Keratinocyte (primary cell): ENCODE measurements at regions not wholly inside any gene's neighbourhood (a gene's known extent, or its start where the extent isn't known, plus 50 kb on each side); places are given as distances from the start of the nearest gene placed in this dataset.
A peak's percentile ranks its signal among the peaks of the same experiment; 100 is the strongest.

Experiments used
- DNase-seq: peaks from one replicate; pipeline ENCODE4 v3.0.0-alpha.2; 2011; ENCODE audit warnings: low read depth, missing footprints, low spot score
- FAIRE-seq: peaks from 2 replicates; lab custom pipeline; 2011; peaks lifted over from hg19 to GRCh38; lab: Jason Lieb, UNC
- H2AFZ ChIP-seq: 2 replicates; pipeline ENCODE4 v1.6.0; 2012; ENCODE audit warnings: low read length, control low read depth, inconsistent platforms; ENCODE audit not compliant: control insufficient read depth
- H3K27ac ChIP-seq: 2 replicates; pipeline ENCODE4 v1.5.1; 2011; ENCODE audit warnings: low read length; ENCODE audit not compliant: control insufficient read depth, insufficient read depth
- H3K27me3 ChIP-seq: 3 replicates; pipeline ENCODE4 v1.6.0; 2011; ENCODE audit warnings: low read length; ENCODE audit not compliant: control insufficient read depth, insufficient read depth; ENCODE audit errors: extremely low read depth
- H3K36me3 ChIP-seq, 2 experiments: 2 replicates in 1 of 2; 3 replicates in 1 of 2; pipeline ENCODE4 v1.5.1; 2011; ENCODE audit warnings: low read length in 2 of 2, mild to moderate bottlenecking in 1 of 2; ENCODE audit not compliant: control insufficient read depth in 2 of 2, insufficient read depth in 2 of 2; ENCODE audit errors: extremely low read depth in 1 of 2
- H3K4me1 ChIP-seq: 3 replicates; pipeline ENCODE4 v1.5.1; 2011; ENCODE audit warnings: low read length; ENCODE audit not compliant: control insufficient read depth, insufficient read depth; ENCODE audit errors: extremely low read depth
- H3K4me2 ChIP-seq: 3 replicates; pipeline ENCODE4 v1.6.0; 2011; ENCODE audit warnings: low read depth, low read length; ENCODE audit not compliant: control insufficient read depth, insufficient read depth; ENCODE audit errors: extremely low read depth
- H3K4me3 ChIP-seq, 3 experiments: fragments of 200-600 bp in 1 of 3; sonication (generic) in 1 of 3; 2 replicates in 2 of 3; 3 replicates in 1 of 3; pipeline ENCODE4 v1.5.1; 2011 to 2016; ENCODE audit warnings: low read length in 3 of 3, mild to moderate bottlenecking in 3 of 3, control low read depth in 2 of 3, inconsistent platforms in 1 of 3, low read depth in 1 of 3, mixed read lengths in 1 of 3, mixed run types in 1 of 3, moderate library complexity in 1 of 3; ENCODE audit not compliant: control insufficient read depth in 2 of 3, insufficient read depth in 2 of 3; ENCODE audit errors: extremely low read depth in 1 of 3
- H3K79me2 ChIP-seq: 2 replicates; pipeline ENCODE4 v1.6.0; 2012; ENCODE audit warnings: low read length; ENCODE audit not compliant: control insufficient read depth, insufficient read depth
- H3K9ac ChIP-seq: 3 replicates; pipeline ENCODE4 v1.6.0; 2011; ENCODE audit warnings: low read length; ENCODE audit not compliant: control insufficient read depth, insufficient read depth; ENCODE audit errors: extremely low read depth
- H3K9me1 ChIP-seq: 3 replicates; pipeline ENCODE4 v1.6.0; 2011; ENCODE audit warnings: low read length; ENCODE audit not compliant: control insufficient read depth, insufficient read depth; ENCODE audit errors: extremely low read depth
- H3K9me3 ChIP-seq: 2 replicates; pipeline ENCODE4 v1.5.1; 2012; ENCODE audit warnings: low read depth, low read length; ENCODE audit not compliant: control insufficient read depth
- H4K20me1 ChIP-seq: 3 replicates; pipeline ENCODE4 v1.6.0; 2011; ENCODE audit warnings: low read length; ENCODE audit not compliant: control insufficient read depth, insufficient read depth; ENCODE audit errors: extremely low read depth
- EZH2 ChIP-seq: IDR thresholded peaks from one replicate; pipeline ENCODE4 v1.6.1; 2012; ENCODE audit warnings: inconsistent platforms, mild to moderate bottlenecking, low read length, moderate library complexity
- dilution Hi-C: fragments of 300-500 bp; cut with MboI; formaldehyde crosslinking; loops from one replicate; pipeline ENCODE4 v1.7.0; 2020; ENCODE audit warnings: low sequenced_read_pairs; ENCODE audit not compliant: extremely low pct_ligation_motif_present
- TF ChIP-seq, protein P1 (sequence below), 3 experiments: IDR thresholded peaks in 1 of 3; conservative IDR thresholded peaks in 1 of 3; optimal IDR thresholded peaks in 1 of 3; 2 replicates in 2 of 3; 3 replicates in 1 of 3; pipeline versions ENCODE3 to v1.5.1; 2011; ENCODE audit warnings: low read length in 3 of 3, mild to moderate bottlenecking in 3 of 3, moderate library complexity in 2 of 3, control low read depth in 1 of 3, inconsistent platforms in 1 of 3; ENCODE audit not compliant: insufficient read depth in 2 of 3; ENCODE audit errors: extremely low read depth in 1 of 3

DNA sequence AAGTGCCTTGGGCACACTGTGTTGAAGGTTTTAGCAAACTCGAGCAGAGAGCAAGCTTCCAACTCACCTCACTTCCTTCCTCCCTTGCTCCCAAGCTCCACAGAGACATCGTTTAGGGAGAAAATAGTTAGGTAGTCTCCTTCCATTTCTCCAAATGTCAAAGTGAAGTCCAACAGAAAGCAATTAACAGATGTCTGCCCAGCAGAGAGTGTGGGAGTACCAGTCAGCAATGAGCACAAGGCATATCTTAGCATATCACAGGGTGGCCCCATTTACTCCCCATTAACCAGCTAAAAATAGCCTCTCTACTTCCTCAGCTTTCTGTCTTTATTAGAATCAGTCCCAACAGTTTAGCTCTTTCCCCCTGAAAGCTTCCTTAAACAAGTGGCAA is 334.2 kb upstream of the CAMK1G start:
- dilution Hi-C loops, result no loop called here

DNA sequence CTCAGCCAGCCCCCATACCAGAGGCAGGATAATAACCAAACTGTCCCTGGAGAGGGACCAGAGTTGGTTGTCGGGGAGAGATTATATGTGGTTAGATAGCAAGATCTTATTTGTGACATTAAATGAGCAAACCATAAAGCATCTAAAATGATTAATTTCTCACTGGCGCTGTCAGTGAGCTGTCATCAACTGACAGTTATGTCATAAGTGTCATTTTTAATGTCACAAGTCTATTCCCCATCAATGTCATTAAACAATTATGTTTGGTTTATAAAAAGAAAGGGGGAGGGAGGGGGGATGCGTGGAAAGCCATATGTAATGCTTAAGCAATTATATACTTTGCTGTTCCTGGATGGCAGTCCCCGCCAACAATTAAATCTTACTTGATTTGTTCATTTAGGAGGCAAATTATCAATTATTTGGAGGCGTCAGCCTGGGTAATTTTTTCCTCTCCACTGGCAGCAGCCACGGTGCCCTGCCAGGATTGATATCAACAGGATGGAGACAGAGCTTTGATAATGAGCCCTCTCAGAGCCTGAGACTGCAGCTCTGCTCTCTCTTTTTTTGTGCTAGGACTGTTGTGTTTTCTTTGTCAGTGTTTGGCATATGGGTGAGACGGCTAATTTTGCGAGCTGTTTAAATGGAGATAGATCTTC is 333.6 kb upstream of the CAMK1G start:
- FAIRE-seq (no peak), DNase-seq (no peak)
- Histone ChIP-seq H3K9me1 (no peaks in the 10 kb centered on the region), H3K36me3 (no peaks in the 10 kb centered on the region), H3K4me1 (no peaks in the 10 kb centered on the region), H3K4me2 (no peak overlapping the region), H3K4me3 (no peak overlapping the region), H3K79me2 (no peaks in the 10 kb centered on the region), H4K20me1 (no peaks in the 10 kb centered on the region), H3K27me3 (no peaks in the 10 kb centered on the region), H3K27ac (no peak overlapping the region), H3K9ac (no peak overlapping the region), H2AFZ (no peak overlapping the region), H3K9me3 (no peaks in the 10 kb centered on the region)
- dilution Hi-C loops, result no loop called here
- TF ChIP-seq, protein P1, sequence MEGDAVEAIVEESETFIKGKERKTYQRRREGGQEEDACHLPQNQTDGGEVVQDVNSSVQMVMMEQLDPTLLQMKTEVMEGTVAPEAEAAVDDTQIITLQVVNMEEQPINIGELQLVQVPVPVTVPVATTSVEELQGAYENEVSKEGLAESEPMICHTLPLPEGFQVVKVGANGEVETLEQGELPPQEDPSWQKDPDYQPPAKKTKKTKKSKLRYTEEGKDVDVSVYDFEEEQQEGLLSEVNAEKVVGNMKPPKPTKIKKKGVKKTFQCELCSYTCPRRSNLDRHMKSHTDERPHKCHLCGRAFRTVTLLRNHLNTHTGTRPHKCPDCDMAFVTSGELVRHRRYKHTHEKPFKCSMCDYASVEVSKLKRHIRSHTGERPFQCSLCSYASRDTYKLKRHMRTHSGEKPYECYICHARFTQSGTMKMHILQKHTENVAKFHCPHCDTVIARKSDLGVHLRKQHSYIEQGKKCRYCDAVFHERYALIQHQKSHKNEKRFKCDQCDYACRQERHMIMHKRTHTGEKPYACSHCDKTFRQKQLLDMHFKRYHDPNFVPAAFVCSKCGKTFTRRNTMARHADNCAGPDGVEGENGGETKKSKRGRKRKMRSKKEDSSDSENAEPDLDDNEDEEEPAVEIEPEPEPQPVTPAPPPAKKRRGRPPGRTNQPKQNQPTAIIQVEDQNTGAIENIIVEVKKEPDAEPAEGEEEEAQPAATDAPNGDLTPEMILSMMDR (optimal IDR thresholded peaks at IDR 0.05 in 1 of 3, IDR thresholded peaks at IDR 0.05 in 1 of 3, conservative IDR thresholded peaks at IDR 0.05 in 1 of 3; ENCODE audit: extremely low read depth in 1 of 3, insufficient read depth in 2 of 3, low read length in 3 of 3), result no peak
- no peak for TF ChIP-seq EZH2

More for the DNA sequence above, 334.2 kb upstream of the CAMK1G start:
- H3K4me1 ChIP-seq, result no peaks in the 10 kb centered on the region
- H3K9ac ChIP-seq, result no peak overlapping the region
- no peaks in the 10 kb centered on the region for H3K9me3 ChIP-seq
- no peak overlapping the region for H3K4me2 ChIP-seq
- TF ChIP-seq, protein P1 (optimal IDR thresholded peaks at IDR 0.05 in 1 of 3, IDR thresholded peaks at IDR 0.05 in 1 of 3, conservative IDR thresholded peaks at IDR 0.05 in 1 of 3; ENCODE audit: extremely low read depth in 1 of 3, insufficient read depth in 2 of 3, low read length in 3 of 3), result peak in 1 of 3 experiments; percentile 0
- no peak for TF ChIP-seq EZH2
- no peak for FAIRE-seq
- H4K20me1 ChIP-seq, result no peaks in the 10 kb centered on the region
- DNase-seq, result no peak
- H3K79me2 ChIP-seq, result no peaks in the 10 kb centered on the region
- H3K36me3 ChIP-seq, result no peaks in the 10 kb centered on the region
- no peaks in the 10 kb centered on the region for H3K27me3 ChIP-seq
- H3K27ac ChIP-seq, result no peak overlapping the region
- H3K4me3 ChIP-seq, result no peak overlapping the region
- no peaks in the 10 kb centered on the region for H3K9me1 ChIP-seq
- H2AFZ ChIP-seq, result peak overlapping the region; percentile 27
